Lower leg skin (tissue), 3 donors: ENCODE measurements at regions not wholly inside any gene's neighbourhood (a gene's known extent, or its start where the extent isn't known, plus 50 kb on each side); places are given as distances from the start of the nearest gene placed in this dataset.

Source experiments
- POLR2A ChIP-seq, 2 donors: fragments of 450-650 bp; IDR thresholded peaks; one replicate each; pipeline ENCODE4 v1.6.1; 2016 to 2017; ENCODE audit warnings: antibody characterized with exemption in 2 of 2, mild to moderate bottlenecking in 1 of 2, moderate library complexity in 1 of 2
- TF ChIP-seq, protein P1 (sequence below), 3 donors: fragments of 450-650 bp; IDR thresholded peaks; one replicate each; pipeline ENCODE4 v1.5.1; 2016; ENCODE audit warnings: antibody characterized with exemption in 3 of 3, mild to moderate bottlenecking in 3 of 3, moderate library complexity in 2 of 3

DNA sequence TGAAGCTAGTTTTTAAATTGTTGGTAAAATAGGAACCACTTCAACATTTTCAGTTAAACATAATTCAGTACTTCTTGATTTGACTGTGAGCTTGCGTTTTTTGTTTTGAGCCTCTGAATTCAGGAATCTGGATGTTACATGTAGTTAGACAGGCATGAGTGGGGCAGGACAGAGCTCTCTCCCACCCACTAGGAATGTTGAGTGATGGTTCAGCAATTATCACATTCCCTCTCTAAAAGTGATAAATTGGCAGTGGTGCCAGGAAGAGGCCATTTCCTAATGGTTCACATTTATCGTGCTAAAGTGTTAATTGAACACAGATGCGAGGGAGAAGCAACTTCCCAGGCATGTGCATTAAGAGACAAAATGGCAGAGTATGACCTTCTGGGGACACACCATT lies 465.5 kb upstream of the HTR1E start:
- TF ChIP-seq POLR2A (IDR thresholded peaks at IDR 0.05) = no peak
- TF ChIP-seq, protein P1, sequence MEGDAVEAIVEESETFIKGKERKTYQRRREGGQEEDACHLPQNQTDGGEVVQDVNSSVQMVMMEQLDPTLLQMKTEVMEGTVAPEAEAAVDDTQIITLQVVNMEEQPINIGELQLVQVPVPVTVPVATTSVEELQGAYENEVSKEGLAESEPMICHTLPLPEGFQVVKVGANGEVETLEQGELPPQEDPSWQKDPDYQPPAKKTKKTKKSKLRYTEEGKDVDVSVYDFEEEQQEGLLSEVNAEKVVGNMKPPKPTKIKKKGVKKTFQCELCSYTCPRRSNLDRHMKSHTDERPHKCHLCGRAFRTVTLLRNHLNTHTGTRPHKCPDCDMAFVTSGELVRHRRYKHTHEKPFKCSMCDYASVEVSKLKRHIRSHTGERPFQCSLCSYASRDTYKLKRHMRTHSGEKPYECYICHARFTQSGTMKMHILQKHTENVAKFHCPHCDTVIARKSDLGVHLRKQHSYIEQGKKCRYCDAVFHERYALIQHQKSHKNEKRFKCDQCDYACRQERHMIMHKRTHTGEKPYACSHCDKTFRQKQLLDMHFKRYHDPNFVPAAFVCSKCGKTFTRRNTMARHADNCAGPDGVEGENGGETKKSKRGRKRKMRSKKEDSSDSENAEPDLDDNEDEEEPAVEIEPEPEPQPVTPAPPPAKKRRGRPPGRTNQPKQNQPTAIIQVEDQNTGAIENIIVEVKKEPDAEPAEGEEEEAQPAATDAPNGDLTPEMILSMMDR (IDR thresholded peaks at IDR 0.05) = no peak
